Ovary (tissue), 3 donors: ENCODE measurements at regions not wholly inside any gene's neighbourhood (a gene's known extent, or its start where the extent isn't known, plus 50 kb on each side); places are given as distances from the start of the nearest gene placed in this dataset.

Experiments used
- POLR2A ChIP-seq: fragments of 450-650 bp; IDR thresholded peaks from one replicate; pipeline ENCODE4 v1.6.1; 2017; ENCODE audit warnings: antibody characterized with exemption, mild to moderate bottlenecking, moderate library complexity
- TF ChIP-seq, protein P1 (sequence below), 3 donors: fragments of 450-650 bp in 2 of 3; fragments of 200-600 bp in 1 of 3; IDR thresholded peaks; one replicate each; pipeline versions ENCODE4 v1.5.1 to v1.8.0; 2016 to 2022; ENCODE audit warnings: antibody characterized with exemption in 3 of 3, mild to moderate bottlenecking in 1 of 3
- donor health status: DM: no; HTN: no; CAD: no.

DNA sequence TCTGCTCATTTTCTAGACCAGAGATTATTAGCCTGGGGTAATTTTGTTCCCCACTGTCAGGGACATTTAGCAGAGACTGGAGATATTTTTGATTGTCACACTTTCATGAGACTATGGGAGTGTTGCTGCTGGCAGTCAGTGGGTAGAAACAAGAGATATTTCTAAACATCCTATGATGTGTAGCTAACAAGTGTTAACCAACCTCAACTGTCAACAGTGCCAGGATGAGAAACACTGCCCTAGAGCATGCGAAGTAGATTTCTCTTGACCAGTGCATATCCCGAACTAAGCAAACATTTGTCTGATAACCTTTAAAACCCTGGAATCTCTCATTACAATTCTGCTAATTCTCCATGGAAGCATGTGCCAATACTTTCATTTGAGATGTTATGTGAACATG, 607.4 kb upstream of the TMPRSS15 start:
- TF ChIP-seq POLR2A, result no peak
- TF ChIP-seq, protein P1, sequence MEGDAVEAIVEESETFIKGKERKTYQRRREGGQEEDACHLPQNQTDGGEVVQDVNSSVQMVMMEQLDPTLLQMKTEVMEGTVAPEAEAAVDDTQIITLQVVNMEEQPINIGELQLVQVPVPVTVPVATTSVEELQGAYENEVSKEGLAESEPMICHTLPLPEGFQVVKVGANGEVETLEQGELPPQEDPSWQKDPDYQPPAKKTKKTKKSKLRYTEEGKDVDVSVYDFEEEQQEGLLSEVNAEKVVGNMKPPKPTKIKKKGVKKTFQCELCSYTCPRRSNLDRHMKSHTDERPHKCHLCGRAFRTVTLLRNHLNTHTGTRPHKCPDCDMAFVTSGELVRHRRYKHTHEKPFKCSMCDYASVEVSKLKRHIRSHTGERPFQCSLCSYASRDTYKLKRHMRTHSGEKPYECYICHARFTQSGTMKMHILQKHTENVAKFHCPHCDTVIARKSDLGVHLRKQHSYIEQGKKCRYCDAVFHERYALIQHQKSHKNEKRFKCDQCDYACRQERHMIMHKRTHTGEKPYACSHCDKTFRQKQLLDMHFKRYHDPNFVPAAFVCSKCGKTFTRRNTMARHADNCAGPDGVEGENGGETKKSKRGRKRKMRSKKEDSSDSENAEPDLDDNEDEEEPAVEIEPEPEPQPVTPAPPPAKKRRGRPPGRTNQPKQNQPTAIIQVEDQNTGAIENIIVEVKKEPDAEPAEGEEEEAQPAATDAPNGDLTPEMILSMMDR (IDR thresholded peaks at IDR 0.05), result no peak
